HCT116 (cell line): ENCODE measurements at regions not wholly inside any gene's neighbourhood (a gene's known extent, or its start where the extent isn't known, plus 50 kb on each side); places are given as distances from the start of the nearest gene placed in this dataset.

Experiments
- ATAC-seq: fragments of 200-7000 bp; cut with Tn5 transposase; 2 replicates; pipeline ENCODE4 v1.9.1; 2020; ENCODE audit warnings: mild to moderate bottlenecking, moderate library complexity
- BruUV-seq: library from RNA; stranded (reverse); fragments of 400-500 nt; replicated peaks from 2 replicates; lab custom pipeline; 2021; lab: Mats Ljungman, UMichigan
- CTCF ChIA-PET: fragments of 300-600 bp; sonication (Branson Sonifier 250); formaldehyde crosslinking; loops from one replicate; lab custom pipeline; 2021; ENCODE audit warnings: antibody characterized with exemption; lab: Charles Lee
- POLR2A ChIA-PET: fragments of 300-600, 350-600 bp; sonication (Branson Sonifier 250); formaldehyde crosslinking; loops from one replicate; lab custom pipeline; 2021; ENCODE audit warnings: antibody characterized with exemption; lab: Charles Lee
- RAD21 ChIA-PET, 2 experiments: fragments of 300-600 bp; sonication (Branson Sonifier 250); formaldehyde crosslinking; loops; one replicate each; lab custom pipeline; 2023; ENCODE audit warnings: low total read pairs in 2 of 2; ENCODE audit not compliant: uncharacterized antibody in 2 of 2, unreplicated experiment in 2 of 2, low non-redundant PET in 1 of 2; lab: Charles Lee
- DNase-seq: peaks from one replicate; pipeline ENCODE4 v3.0.0-alpha.2; 2010; ENCODE audit warnings: low read depth, low spot score
- H2AFZ ChIP-seq: fragments of 200-600 bp; shearing (Covaris generic), sonication (generic); 2 replicates; pipeline ENCODE4 v1.6.1; 2017; ENCODE audit warnings: low read depth, mixed run types, mixed read lengths, antibody characterized with exemption, low read length; ENCODE audit not compliant: poor library complexity, severe bottlenecking
- H3K27ac ChIP-seq: 2 replicates; pipeline ENCODE4 v1.5.1; 2012; ENCODE audit warnings: low read depth, low read length
- H3K27me3 ChIP-seq: fragments of 200-600 bp; sonication (generic); 2 replicates; pipeline ENCODE4 v1.6.1; 2016; ENCODE audit warnings: mixed run types, low read length, mixed read lengths; ENCODE audit not compliant: insufficient read depth
- H3K36me3 ChIP-seq, 2 experiments: fragments of 200-500 bp in 1 of 2; fragments of 200-600 bp in 1 of 2; sonication (Bioruptor generic) in 1 of 2; sonication (generic) in 1 of 2; 2 replicates each; pipeline versions ENCODE4 v1.5.1 to v1.6.1; 2014 to 2016; ENCODE audit warnings: low read length in 2 of 2, inconsistent platforms in 1 of 2, mixed read lengths in 1 of 2, mixed run types in 1 of 2; ENCODE audit not compliant: insufficient read depth in 2 of 2, control insufficient read depth in 1 of 2
- H3K4me1 ChIP-seq, 2 experiments: fragments of 200-600 bp in 1 of 2; sonication (generic) in 1 of 2; 2 replicates each; pipeline versions ENCODE4 v1.5.1 to v1.6.1; 2012 to 2017; ENCODE audit warnings: low read length in 2 of 2, inconsistent platforms in 1 of 2, mild to moderate bottlenecking in 1 of 2, mixed read lengths in 1 of 2, mixed run types in 1 of 2, moderate library complexity in 1 of 2; ENCODE audit not compliant: insufficient read depth in 2 of 2, control insufficient read depth in 1 of 2
- H3K4me2 ChIP-seq: fragments of 200-600 bp; sonication (generic); 2 replicates; pipeline ENCODE4 v1.6.1; 2017; ENCODE audit warnings: mixed run types, low read length, mixed read lengths
- H3K4me3 ChIP-seq, 2 experiments: fragments of 200-600 bp in 1 of 2; sonication (generic) in 1 of 2; replicated peaks in 1 of 2; 2 replicates each; pipeline ENCODE4 v1.5.1; 2011 to 2016; ENCODE audit warnings: low read length in 2 of 2, control low read depth in 1 of 2, low read depth in 1 of 2, mild to moderate bottlenecking in 1 of 2, mixed read lengths in 1 of 2, mixed run types in 1 of 2
- H3K79me2 ChIP-seq: fragments of 200-600 bp; sonication (generic); 2 replicates; pipeline ENCODE4 v1.6.1; 2017; ENCODE audit warnings: mild to moderate bottlenecking, mixed run types, low read length, moderate library complexity, mixed read lengths; ENCODE audit not compliant: insufficient read depth
- H3K9ac ChIP-seq: fragments of 200-600 bp; sonication (generic); 2 replicates; pipeline ENCODE4 v1.6.1; 2016; ENCODE audit warnings: low read length, mixed read lengths
- H3K9me2 ChIP-seq: fragments of 200-600 bp; sonication (generic), shearing (Covaris generic); 2 replicates; pipeline ENCODE4 v1.6.1; 2017; ENCODE audit warnings: mixed run types, mild to moderate bottlenecking, moderate library complexity; ENCODE audit not compliant: insufficient read depth
- H3K9me3 ChIP-seq, 2 experiments: fragments of 200-500 bp in 1 of 2; fragments of 200-600 bp in 1 of 2; sonication (Bioruptor generic) in 1 of 2; sonication (generic) in 1 of 2; 2 replicates each; pipeline ENCODE4 v1.6.1; 2014 to 2017; ENCODE audit warnings: low read length in 2 of 2, mixed read lengths in 2 of 2, inconsistent platforms in 1 of 2, low read depth in 1 of 2, mild to moderate bottlenecking in 1 of 2, mixed run types in 1 of 2, moderate library complexity in 1 of 2; ENCODE audit not compliant: control insufficient read depth in 1 of 2, insufficient read depth in 1 of 2
- H4K20me1 ChIP-seq: fragments of 200-600 bp; sonication (generic), shearing (Covaris generic); 2 replicates; pipeline ENCODE4 v1.6.1; 2017; ENCODE audit warnings: mixed run types, mild to moderate bottlenecking, moderate library complexity; ENCODE audit not compliant: insufficient read depth
- CBX3 ChIP-seq: IDR thresholded peaks from 2 replicates; pipeline ENCODE4 v1.6.1; 2012; ENCODE audit warnings: low read depth
- CEBPB ChIP-seq: IDR thresholded peaks from 2 replicates; pipeline ENCODE4 v1.6.1; 2012; ENCODE audit warnings: low read depth
- CTCF ChIP-seq, 3 experiments: fragments of 200-600 bp in 1 of 3; sonication (generic) in 1 of 3; IDR thresholded peaks in 2 of 3; conservative IDR thresholded peaks in 1 of 3; 2 replicates each; pipeline ENCODE4 v1.5.1; 2012 to 2017; ENCODE audit warnings: low read depth in 2 of 3, low read length in 2 of 3, antibody characterized with exemption in 1 of 3, borderline replicate concordance in 1 of 3, control low read depth in 1 of 3, mild to moderate bottlenecking in 1 of 3, mixed read lengths in 1 of 3, mixed run types in 1 of 3, moderate library complexity in 1 of 3; ENCODE audit not compliant: insufficient read depth in 1 of 3
- EGR1 ChIP-seq: IDR thresholded peaks from 2 replicates; pipeline ENCODE4 v1.6.1; 2012; ENCODE audit warnings: low read depth
- ELF1 ChIP-seq: IDR thresholded peaks from 2 replicates; pipeline ENCODE4 v1.6.1; 2012; ENCODE audit warnings: low read depth, borderline replicate concordance
- EZH2phosphoT487 ChIP-seq: fragments of 200-600 bp; IDR thresholded peaks from 2 replicates; pipeline ENCODE4 v1.6.1; 2018; ENCODE audit warnings: antibody characterized with exemption, borderline replicate concordance
- FOSL1 ChIP-seq: IDR thresholded peaks from 2 replicates; pipeline ENCODE4 v1.6.1; 2012; ENCODE audit warnings: low read depth
- JUND ChIP-seq: IDR thresholded peaks from 2 replicates; pipeline ENCODE4 v1.6.1; 2012
- POLR2A ChIP-seq: IDR thresholded peaks from 2 replicates; pipeline ENCODE4 v1.7.0; 2011; ENCODE audit warnings: borderline replicate concordance; ENCODE audit not compliant: insufficient read depth, insufficient read length; ENCODE audit errors: extremely low read depth
- POLR2AphosphoS5 ChIP-seq: IDR thresholded peaks from 2 replicates; pipeline ENCODE4 v1.6.1; 2011; ENCODE audit warnings: mild to moderate bottlenecking, low read depth, low read length, moderate library complexity
- RAD21 ChIP-seq: IDR thresholded peaks from 2 replicates; pipeline ENCODE4 v1.6.1; 2012; ENCODE audit warnings: low read depth, mild to moderate bottlenecking
- REST ChIP-seq: IDR thresholded peaks from 2 replicates; pipeline ENCODE4 v1.6.1; 2012; ENCODE audit warnings: low read depth
- SP1 ChIP-seq: IDR thresholded peaks from 2 replicates; pipeline ENCODE4 v1.6.1; 2012; ENCODE audit warnings: low read depth
- TCF7L2 ChIP-seq: IDR thresholded peaks from 2 replicates; pipeline ENCODE4 v1.7.0; 2011; ENCODE audit warnings: borderline replicate concordance, inconsistent platforms; ENCODE audit not compliant: insufficient read depth, insufficient read length; ENCODE audit errors: extremely low read depth
- ZFX ChIP-seq: fragments of 450-650 bp; IDR thresholded peaks from 2 replicates; pipeline ENCODE4 v1.6.1; 2017
- ZNF274 ChIP-seq: fragments of 200-500 bp; sonication (Bioruptor generic); IDR thresholded peaks from 2 replicates; pipeline ENCODE4 v1.6.1; 2014; ENCODE audit warnings: mild to moderate bottlenecking, low read depth, low read length, inconsistent platforms
- intact Hi-C: fragments of 100-400 bp; cut with micrococcal nuclease; formaldehyde crosslinking; loops from 2 replicates; pipeline ENCODE4 v1.10.0; 2022
- TF ChIP-seq, protein P1 (sequence below): IDR thresholded peaks from 2 replicates; pipeline ENCODE4 v1.6.1; 2012

GRCh38 chr11:127071606-127072005, 71.0 kb upstream of the KIRREL3 start:
- no TSS peak for BruUV-seq
- no peak overlapping the region for H3K4me3 ChIP-seq
- intact Hi-C loops = no loop called here
- H3K4me1 ChIP-seq = no peaks in the 10 kb centered on the region
- H3K9ac ChIP-seq = no peak overlapping the region
- H4K20me1 ChIP-seq = no peaks in the 10 kb centered on the region
- H3K27me3 ChIP-seq = no peaks in the 10 kb centered on the region
- H3K27ac ChIP-seq = no peak overlapping the region
- H3K4me2 ChIP-seq = no peak overlapping the region
- ATAC-seq (no peak), DNase-seq (no peak)
- H3K36me3 ChIP-seq = no peaks in the 10 kb centered on the region
- RAD21 ChIA-PET = no interaction called here
- H3K79me2 ChIP-seq = no peaks in the 10 kb centered on the region
- no peak for TF ChIP-seq ZNF274
- TF ChIP-seq EZH2phosphoT487 = no peak
- TF ChIP-seq CTCF (IDR thresholded peaks at IDR 0.05 in 2 of 3, conservative IDR thresholded peaks at IDR 0.05 in 1 of 3; ENCODE audit: borderline replicate concordance in 1 of 3, insufficient read depth in 1 of 3, low read depth in 2 of 3, low read length in 2 of 3) = no peak
- TF ChIP-seq CEBPB = no peak
- TF ChIP-seq EGR1 = no peak
- TF ChIP-seq JUND = no peak
- TF ChIP-seq ELF1 = no peak
- TF ChIP-seq POLR2AphosphoS5 = no peak
- no peak for TF ChIP-seq FOSL1
- TF ChIP-seq REST = no peak
- TF ChIP-seq POLR2A = no peak
- TF ChIP-seq SP1 = no peak
- no peak for TF ChIP-seq CBX3
- TF ChIP-seq, protein P1, sequence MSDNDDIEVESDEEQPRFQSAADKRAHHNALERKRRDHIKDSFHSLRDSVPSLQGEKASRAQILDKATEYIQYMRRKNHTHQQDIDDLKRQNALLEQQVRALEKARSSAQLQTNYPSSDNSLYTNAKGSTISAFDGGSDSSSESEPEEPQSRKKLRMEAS = no peak
- TF ChIP-seq TCF7L2 = no peak
- no peak for TF ChIP-seq ZFX
- no peak for TF ChIP-seq RAD21
- CTCF ChIA-PET = no interaction called here
- POLR2A ChIA-PET = no interaction called here
- no peaks in the 10 kb centered on the region for H3K9me2 ChIP-seq
- H2AFZ ChIP-seq = no peak overlapping the region
- peaks cover 3 to 4% of the 10 kb centered on the region in 2 experiments; a peak in 2 of 4 replicates for H3K9me3 ChIP-seq
